ENCODE measurements at regions not wholly inside any gene's neighbourhood (a gene's known extent, or its start where the extent isn't known, plus 50 kb on each side); places are given as distances from the start of the nearest gene placed in this dataset.
A peak's percentile ranks its signal among the peaks of the same experiment; 100 is the strongest.

DNA sequence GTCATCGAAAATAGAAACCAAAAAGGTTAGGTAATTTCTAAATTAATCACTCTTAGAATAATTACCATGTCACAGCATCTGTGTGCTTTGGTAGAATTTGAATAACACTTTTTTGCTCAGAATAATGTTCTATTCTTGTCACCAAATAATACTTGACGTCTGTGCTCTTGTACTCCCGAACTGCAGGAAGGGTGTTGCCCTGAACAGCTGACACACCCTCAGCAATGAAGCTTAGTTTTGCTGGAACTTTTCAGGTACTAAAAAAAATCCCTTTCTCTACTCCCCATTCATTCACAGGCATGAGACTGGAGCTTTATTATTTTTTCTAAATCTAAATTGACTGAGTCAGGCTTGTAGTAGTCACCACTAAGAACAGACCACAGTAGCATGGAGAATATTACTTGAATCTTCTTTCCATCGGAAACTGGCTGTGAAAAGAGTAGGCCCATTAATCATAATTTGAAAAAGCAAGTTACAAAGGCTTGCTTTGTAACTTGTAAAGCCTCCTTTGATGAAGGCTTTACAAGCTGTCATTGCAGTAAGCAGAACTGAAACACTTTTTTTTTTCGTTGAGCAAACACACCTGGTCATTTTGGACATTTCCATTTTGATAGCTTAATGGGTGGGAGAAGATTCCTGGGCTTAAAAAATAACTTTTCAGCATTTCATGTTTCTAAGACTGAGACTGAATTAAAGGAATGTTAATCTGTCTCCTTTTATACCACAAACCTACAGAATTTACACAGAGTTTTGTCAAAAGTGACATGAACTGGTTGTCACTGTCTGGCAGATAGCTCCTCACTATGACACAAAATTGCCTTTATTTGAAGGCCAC lies 70.3 kb upstream of the PELI1 start:
- FAIRE-seq: no peak
- no peak for DNase-seq (ENCODE audit: insufficient read length, low spot score)

DNA sequence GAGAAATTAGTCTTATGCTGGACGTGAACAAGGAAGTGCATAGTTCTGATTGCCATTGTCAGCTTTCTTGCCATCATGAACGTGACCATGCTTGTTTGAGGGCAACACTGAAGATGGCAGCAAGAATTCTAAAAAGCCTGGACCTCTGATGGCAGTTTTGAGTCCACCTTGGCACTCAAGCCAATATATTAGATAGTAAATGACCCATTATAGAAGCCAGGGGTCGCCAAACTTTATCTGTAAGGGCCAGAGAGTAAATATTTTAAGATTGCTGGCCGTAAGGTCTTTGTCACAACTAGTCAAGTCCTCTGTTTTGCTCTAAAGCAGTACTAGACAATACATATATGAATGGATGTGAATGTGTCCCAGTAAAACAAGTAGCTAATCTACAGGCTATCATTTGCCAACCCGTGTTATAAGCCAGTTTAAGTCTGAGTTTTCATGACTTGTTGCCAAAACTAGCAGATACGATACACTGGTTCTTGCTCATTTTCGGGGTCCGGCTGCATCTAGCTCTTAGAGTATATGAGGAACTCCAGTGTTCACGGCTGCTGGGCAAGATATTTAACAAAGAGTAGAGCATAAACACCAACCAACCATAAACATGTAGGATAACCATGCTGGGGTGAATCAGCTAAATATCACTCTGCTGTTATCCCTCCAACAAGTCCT lies 73.1 kb upstream of the PELI1 start:
- FAIRE-seq: no peak
- no peak for DNase-seq (ENCODE audit: insufficient read length, low spot score)
- TF ChIP-seq POLR2A (IDR thresholded peaks at IDR 0.05; ENCODE audit: low read depth, low read length): no peak

More for the DNA sequence above, 70.3 kb upstream of the PELI1 start:
- TF ChIP-seq POLR2A (IDR thresholded peaks at IDR 0.05; ENCODE audit: low read depth, low read length): no peak

DNA sequence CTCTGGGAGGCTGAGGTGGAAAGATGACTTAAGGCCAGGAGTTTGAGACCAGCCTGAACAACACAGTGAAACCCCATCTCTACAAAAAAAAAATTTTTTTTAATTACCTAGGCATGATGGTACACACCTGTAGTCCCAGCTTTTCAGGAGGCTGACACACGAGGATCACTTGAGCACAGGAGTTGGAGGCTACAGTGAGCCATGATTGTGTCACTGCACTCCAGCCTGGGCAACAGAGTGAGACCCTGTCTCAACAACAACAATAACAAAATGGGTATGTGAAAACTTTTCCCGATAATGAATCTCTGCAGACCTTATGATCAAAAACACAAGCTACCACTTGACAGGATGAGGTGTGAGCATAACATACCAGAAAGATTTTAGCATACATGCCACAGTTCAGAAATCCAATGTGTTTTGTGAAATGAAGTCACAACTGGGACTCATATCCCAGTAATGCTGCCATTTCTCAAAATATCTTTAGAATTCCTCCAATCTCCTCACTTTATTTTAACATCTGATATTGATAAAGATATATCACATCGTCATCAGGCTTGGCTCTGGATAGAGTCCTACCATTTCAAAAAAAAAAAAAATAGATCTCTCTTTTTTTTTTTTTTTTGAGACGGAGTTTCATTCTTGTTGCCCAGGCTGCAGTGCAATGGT lies 74.0 kb upstream of the PELI1 start:
- no peak for FAIRE-seq
- DNase-seq (ENCODE audit: insufficient read length, low spot score): no peak
- TF ChIP-seq POLR2A (IDR thresholded peaks at IDR 0.05; ENCODE audit: low read depth, low read length): no peak

DNA sequence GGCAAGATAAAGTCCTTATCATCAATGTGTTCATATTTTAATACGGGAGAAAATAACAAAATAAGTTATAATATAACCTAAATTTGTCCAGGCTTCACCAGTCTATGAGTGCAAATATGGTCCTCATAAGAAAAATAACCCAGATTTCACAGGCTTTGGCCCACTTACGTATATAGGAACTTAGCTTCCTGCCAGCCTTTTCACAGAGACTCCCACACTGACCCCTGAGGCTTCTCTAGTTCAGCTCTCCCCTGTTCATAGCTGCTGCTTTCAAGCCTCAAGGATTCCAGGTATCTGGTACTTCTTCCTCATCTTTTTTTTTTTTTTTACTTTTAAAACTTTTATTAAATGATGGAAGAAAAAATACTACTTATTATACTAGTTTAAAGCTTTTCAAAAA lies 74.9 kb upstream of the PELI1 start:
- DNase-seq (ENCODE audit: insufficient read length, low spot score): no peak
- no peak for TF ChIP-seq POLR2A (IDR thresholded peaks at IDR 0.05; ENCODE audit: low read depth, low read length)
- FAIRE-seq: no peak

DNA sequence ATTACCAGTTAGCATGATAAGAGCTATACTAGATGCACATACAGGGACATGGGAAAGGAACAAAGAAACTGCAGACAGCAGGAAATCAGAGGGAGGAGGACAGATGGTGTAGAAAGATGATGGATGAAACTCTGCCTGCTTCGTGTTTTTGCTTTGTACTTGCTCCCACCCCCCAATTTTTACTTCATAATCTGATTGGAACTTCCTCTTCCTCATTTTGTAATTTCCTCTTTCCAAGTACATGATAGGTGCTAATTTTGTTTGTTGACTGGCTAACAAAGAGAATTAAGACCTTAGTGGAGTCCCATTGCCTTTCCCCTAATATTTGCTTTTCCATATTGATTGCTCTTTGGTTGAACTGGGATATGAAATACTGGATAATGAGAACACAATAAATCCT lies 76.0 kb upstream of the PELI1 start:
- no peak for DNase-seq (ENCODE audit: insufficient read length, low spot score)
- no peak for TF ChIP-seq POLR2A (IDR thresholded peaks at IDR 0.05; ENCODE audit: low read depth, low read length)
- FAIRE-seq: no peak

DNA sequence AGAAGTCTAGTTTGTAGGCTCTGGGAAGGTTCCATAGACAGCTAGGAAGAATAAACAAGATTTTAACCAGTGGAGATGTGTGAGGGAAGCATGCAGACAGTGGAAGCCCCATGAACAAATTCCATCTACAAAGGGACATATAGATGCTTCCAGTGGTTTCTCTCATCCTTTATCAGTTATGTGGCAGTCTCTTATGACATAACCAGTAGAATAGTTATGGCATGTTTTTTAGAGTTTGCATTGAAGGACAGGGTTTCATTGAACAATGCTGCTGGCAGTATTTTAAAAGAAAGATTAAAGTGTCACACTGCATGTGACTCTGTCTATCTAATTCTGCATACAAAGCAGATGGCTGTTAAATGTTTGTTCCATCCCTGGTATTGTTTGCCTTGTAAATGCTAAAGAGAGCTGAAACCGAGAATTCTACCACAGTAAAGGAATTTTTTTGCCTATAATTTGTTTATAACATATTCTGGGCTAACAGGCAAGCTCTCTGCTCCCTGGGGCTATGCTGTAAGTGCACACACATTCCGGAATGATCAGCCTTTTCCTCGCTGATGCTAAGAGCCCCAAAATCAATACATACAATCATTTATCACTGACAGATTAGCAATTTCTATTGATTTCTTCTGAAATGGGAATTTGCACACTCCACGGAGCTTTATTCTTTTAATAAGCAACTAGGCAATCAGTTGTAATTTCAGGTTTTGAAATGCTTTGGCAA lies 76.8 kb upstream of the PELI1 start:
- DNase-seq (ENCODE audit: insufficient read length, low spot score) (no peak), FAIRE-seq (no peak)
- no peak for TF ChIP-seq POLR2A (IDR thresholded peaks at IDR 0.05; ENCODE audit: low read depth, low read length)

DNA sequence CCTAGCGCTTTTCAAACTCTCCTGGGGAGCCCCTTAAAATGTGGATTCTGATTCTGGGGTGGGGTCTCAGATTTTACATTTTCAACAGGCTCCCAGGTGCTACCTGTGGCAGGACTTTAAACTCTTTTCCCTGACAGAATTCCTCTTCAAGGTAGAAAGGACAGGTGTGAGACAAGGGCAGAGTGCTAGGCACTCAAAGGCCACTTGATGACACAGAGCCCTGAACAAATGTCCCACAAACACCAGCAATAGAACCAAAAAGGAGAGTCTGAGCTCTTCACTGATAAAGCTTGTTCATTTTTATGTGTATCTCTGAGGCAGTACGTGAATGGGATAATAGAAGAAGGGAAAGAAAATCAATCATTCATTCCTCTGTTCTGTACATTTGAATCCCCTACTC lies 77.7 kb upstream of the PELI1 start:
- no peak for FAIRE-seq
- no peak for DNase-seq (ENCODE audit: insufficient read length, low spot score)
- no peak for TF ChIP-seq POLR2A (IDR thresholded peaks at IDR 0.05; ENCODE audit: low read depth, low read length)

DNA sequence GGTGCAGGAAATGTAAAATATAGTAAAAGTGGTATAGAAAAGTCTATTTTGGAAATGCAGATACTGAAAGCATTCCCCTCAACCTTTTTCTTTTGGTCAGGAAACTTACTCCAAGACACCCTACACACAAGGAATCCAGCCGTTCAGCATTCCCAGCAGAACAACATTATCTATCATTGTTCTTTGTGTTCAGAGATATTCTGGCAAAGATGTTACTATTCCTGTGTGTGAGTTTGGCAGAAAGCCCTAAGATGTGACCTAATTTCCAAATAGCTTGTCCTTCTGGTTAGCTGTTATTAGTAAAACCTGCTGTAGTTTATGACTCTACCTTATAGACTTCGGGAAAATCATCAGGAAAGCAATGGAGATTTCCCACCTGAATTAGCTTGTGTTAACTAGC lies 78.1 kb upstream of the PELI1 start:
- FAIRE-seq (no peak), DNase-seq (ENCODE audit: insufficient read length, low spot score) (no peak)
- no peak for TF ChIP-seq POLR2A (IDR thresholded peaks at IDR 0.05; ENCODE audit: low read depth, low read length)

DNA sequence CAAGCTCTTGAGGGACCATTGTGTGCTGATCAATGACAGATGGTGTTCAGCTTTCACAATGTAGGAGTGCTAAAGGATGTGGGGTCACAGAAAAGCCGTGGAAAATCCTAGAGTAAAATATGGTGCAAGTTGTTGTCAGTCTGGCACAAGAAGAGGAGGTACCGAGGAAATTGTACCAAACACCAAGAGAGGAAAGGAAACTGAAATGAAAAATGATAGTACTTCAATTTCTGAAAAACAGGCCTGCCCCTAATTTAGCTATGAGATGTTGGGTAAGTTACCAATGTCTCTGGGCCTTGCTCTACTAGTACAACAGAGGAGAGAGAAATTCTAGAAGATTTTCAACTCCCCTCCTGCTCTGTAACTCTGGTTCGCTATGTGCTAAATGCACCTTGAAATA lies 78.8 kb upstream of the PELI1 start:
- DNase-seq (ENCODE audit: insufficient read length, low spot score): no peak
- FAIRE-seq: no peak
- no peak for TF ChIP-seq POLR2A (IDR thresholded peaks at IDR 0.05; ENCODE audit: low read depth, low read length)

DNA sequence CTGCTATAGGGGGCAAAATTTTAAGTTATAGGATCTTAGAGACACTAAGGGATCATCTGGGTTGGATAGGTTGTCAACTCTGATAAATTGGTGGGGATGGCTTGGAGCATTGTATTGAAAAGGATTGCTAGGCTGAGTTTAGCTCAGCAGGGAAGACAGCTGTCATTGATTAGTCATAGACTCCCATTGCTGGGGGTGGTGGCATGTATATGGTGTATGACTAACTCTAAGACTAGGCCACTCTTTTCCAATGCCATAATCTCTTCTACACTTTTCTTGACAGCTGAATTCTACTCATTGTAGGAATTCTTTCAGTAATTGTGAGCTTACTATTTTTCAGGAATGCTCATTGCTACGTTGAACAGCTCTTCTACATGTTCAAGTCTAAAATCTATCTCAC lies 81.3 kb upstream of the PELI1 start:
- TF ChIP-seq POLR2A (IDR thresholded peaks at IDR 0.05; ENCODE audit: low read depth, low read length): no peak

DNA sequence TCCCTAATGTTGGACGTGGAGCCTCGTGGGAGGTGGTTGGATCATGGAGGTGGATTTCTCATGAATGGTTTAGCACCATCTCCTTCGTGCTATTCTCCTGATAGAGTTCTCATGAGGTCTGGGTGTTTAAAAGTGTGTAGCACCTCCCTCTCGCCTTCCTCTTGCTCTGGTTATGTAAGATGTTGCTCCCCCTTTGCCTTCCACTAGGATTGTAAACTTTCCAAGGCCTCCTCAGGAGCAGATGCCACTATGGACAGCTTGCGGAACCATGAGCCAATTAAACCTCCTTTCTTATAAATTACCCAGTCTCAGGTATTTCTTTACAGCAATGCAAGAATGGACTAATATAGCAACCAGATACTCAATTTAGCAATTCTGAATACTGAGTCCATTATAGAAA lies 82.4 kb upstream of the PELI1 start:
- DNase-seq (ENCODE audit: insufficient read length, low spot score): no peak
- TF ChIP-seq POLR2A (IDR thresholded peaks at IDR 0.05; ENCODE audit: low read depth, low read length): no peak
- no peak for FAIRE-seq

More for the DNA sequence above, 81.3 kb upstream of the PELI1 start:
- peak; percentile 18 for DNase-seq (ENCODE audit: insufficient read length, low spot score)
- no peak for FAIRE-seq

DNA sequence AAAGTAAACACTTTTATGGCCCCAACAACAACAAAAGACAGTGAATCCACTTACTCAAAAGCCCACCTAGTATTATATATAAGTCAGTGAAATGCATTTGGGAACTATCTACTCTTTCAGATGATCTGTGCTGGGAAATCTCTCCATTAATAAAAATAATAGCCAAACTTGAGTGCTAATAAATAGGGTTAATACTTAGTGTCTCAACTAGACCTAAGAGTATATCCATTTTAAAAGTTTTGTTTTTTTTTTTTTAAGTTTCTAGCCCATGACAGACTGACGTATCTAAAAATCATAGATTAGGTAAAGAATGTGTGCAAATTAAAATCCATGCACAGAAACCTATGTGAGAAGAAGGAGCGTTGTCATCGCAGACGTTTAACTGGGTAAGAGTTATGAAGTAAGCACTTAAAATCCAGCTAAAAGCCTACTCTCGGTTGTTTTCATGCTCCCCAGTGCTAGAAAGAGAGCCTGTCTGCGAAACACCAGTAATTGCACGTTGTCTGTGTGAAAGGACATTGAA lies 83.4 kb upstream of the PELI1 start:
- TF ChIP-seq POLR2A (IDR thresholded peaks at IDR 0.05; ENCODE audit: low read depth, low read length): no peak
- FAIRE-seq (no peak), DNase-seq (ENCODE audit: insufficient read length, low spot score) (no peak)

DNA sequence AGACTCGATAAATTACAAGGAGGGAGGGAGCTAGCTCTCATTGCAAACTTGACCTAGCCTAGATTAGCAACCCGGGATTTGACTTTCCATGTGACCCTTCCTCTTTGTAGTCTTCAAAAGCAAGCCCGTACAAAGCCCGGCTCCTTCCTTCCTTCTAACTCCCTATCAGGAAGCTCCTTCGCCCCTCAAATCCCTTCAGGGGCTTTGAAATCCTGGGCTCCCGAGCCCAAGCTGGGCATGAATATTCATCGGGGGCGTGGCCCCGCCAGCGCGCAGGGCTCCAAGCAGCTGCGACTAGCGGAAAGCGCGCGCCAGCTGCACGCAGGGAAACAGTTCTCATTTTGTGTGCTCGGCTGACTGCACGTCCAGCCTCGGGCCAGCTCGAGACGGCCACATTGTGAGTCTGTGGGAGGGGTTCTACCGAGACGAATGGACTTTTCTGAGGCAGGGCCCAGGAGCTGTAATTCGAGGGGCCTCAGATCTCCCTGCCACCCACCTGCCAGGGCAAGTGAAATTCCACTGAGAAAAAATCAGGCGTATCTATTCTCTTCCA lies 84.0 kb upstream of the PELI1 start:
- DNase-seq (ENCODE audit: insufficient read length, low spot score) (peak; percentile 38), FAIRE-seq (peak; percentile 52)
- no peak for TF ChIP-seq POLR2A (IDR thresholded peaks at IDR 0.05; ENCODE audit: low read depth, low read length)
